ENCODE measurements at regions not wholly inside any gene's neighbourhood (a gene's known extent, or its start where the extent isn't known, plus 50 kb on each side); places are given as distances from the start of the nearest gene placed in this dataset.

DNA sequence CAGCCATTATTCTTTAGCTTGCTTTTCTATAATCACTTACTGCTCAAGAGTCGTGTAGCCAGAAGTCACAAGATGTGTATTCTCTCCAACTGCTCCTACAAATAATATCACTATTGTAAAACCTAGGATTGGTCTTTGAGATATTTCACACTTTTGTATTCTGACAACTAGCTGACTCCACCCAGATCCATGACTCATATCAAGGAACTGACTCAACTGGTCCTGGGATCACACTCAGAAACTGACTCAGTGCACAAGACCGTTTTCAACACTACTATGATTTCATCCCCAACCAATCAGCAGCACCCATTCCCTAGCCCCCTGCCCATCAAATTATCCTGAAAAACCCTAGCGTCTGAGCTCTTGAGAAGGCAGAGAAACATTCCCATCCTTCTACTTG, 56.5 kb upstream of the ORC5 start:
- no peaks in the 10 kb centered on the region for H3F3A ChIP-seq (ENCODE audit: insufficient read depth, low read depth)
- POLR2A ChIA-PET (ENCODE audit: unreplicated experiment), result no interaction called here
- H3K4me2 ChIP-seq, result no peak overlapping the region
- no TSS peak for BruUV-seq (replicated peaks)
- no peak for DNase-seq
- no peaks in the 10 kb centered on the region for H3K36me3 ChIP-seq (ENCODE audit: low read depth)
- CTCF ChIA-PET, result no interaction called here
- H3K27me3 ChIP-seq (ENCODE audit: insufficient read depth, low read depth), result peaks cover 5% of the 10 kb centered on the region; the same call in 1 of the 2 replicates
- H3K79me2 ChIP-seq (ENCODE audit: low read depth), result no peaks in the 10 kb centered on the region
- no peak for TF ChIP-seq EZH2 (IDR thresholded peaks at IDR 0.05; ENCODE audit: low read depth)
- no peak overlapping the region for H3K4me3 ChIP-seq
- H4K20me1 ChIP-seq (ENCODE audit: insufficient read depth), result no peaks in the 10 kb centered on the region
- peaks cover 3% of the 10 kb centered on the region; the same call in 1 of the 2 replicates for H3K9me3 ChIP-seq (ENCODE audit: insufficient read depth, low read depth)
- H2AFZ ChIP-seq, result no peak overlapping the region
- H3K4me1 ChIP-seq (replicated peaks; ENCODE audit: insufficient read depth), result no peaks in the 10 kb centered on the region
- H3K27ac ChIP-seq, result no peak overlapping the region
- intact Hi-C loops (cut with micrococcal nuclease; ENCODE audit: unreplicated experiment), result no loop called here
- H3K9me2 ChIP-seq (ENCODE audit: insufficient read depth), result no peaks in the 10 kb centered on the region

DNA sequence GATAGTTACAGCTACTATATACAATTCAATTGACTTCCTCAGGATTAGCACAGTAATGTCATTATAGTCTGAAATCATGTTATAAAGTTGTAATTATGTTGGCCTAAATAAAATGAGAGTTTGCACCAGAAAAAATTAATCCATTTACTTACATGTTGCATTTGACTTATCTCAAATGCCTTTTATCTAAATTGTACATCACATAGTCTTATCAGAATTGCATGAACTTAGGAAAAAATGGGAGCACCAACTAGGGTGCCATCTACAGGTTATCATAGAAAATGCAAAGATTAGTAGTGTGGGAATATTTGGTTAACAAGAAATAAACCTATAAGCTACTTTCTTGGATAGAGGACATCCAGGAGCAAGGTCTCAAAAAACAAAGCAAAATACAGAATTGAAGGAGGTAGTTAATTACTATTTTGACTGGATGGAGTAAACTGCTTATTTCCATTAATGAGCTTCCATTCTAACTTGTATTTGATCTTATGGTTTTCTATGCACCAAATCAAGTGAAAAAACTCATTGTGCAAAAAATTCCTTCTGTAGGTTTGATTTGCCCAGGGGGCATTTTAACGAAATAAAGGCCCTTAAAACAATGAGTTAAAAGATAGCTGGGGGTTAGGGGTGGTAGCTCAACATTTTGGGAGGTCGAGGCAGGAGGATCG, 60.0 kb upstream of the ORC5 start:
- no peak overlapping the region for H3K27ac ChIP-seq
- intact Hi-C loops (cut with micrococcal nuclease; ENCODE audit: unreplicated experiment), result no loop called here
- no peaks in the 10 kb centered on the region for H3K9me2 ChIP-seq (ENCODE audit: insufficient read depth)
- TF ChIP-seq EZH2 (IDR thresholded peaks at IDR 0.05; ENCODE audit: low read depth), result no peak
- TF ChIP-seq, protein P1, sequence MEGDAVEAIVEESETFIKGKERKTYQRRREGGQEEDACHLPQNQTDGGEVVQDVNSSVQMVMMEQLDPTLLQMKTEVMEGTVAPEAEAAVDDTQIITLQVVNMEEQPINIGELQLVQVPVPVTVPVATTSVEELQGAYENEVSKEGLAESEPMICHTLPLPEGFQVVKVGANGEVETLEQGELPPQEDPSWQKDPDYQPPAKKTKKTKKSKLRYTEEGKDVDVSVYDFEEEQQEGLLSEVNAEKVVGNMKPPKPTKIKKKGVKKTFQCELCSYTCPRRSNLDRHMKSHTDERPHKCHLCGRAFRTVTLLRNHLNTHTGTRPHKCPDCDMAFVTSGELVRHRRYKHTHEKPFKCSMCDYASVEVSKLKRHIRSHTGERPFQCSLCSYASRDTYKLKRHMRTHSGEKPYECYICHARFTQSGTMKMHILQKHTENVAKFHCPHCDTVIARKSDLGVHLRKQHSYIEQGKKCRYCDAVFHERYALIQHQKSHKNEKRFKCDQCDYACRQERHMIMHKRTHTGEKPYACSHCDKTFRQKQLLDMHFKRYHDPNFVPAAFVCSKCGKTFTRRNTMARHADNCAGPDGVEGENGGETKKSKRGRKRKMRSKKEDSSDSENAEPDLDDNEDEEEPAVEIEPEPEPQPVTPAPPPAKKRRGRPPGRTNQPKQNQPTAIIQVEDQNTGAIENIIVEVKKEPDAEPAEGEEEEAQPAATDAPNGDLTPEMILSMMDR (conservative IDR thresholded peaks at IDR 0.05), result peak; percentile 55
- H3K36me3 ChIP-seq (ENCODE audit: low read depth), result no peaks in the 10 kb centered on the region
- H3K4me2 ChIP-seq, result no peak overlapping the region
- H3K4me1 ChIP-seq (replicated peaks; ENCODE audit: insufficient read depth), result no peaks in the 10 kb centered on the region
- H3K4me3 ChIP-seq, result no peak overlapping the region
- no peak overlapping the region for H2AFZ ChIP-seq
- H3K9me3 ChIP-seq (ENCODE audit: insufficient read depth, low read depth), result peaks cover 3% of the 10 kb centered on the region; the same call in 1 of the 2 replicates
- no peaks in the 10 kb centered on the region for H4K20me1 ChIP-seq (ENCODE audit: insufficient read depth)
- ChIA-PET CTCF (interaction anchor here (0.6 kb wide), 1 partner anchor 708 kb away, joined by 5 read pairs; no protein-coding TSS in a partner anchor), POLR2A (ENCODE audit: unreplicated experiment) (interaction anchor here (0.6 kb wide), 2 partner anchors 946 to 959 kb away, joined by 3 to 4 read pairs; no protein-coding TSS in a partner anchor)
- no peak for DNase-seq
- H3K79me2 ChIP-seq (ENCODE audit: low read depth), result no peaks in the 10 kb centered on the region
- no peaks in the 10 kb centered on the region for H3K27me3 ChIP-seq (ENCODE audit: insufficient read depth, low read depth)
- H3F3A ChIP-seq (ENCODE audit: insufficient read depth, low read depth), result no peaks in the 10 kb centered on the region
- no TSS peak for BruUV-seq (replicated peaks)

DNA sequence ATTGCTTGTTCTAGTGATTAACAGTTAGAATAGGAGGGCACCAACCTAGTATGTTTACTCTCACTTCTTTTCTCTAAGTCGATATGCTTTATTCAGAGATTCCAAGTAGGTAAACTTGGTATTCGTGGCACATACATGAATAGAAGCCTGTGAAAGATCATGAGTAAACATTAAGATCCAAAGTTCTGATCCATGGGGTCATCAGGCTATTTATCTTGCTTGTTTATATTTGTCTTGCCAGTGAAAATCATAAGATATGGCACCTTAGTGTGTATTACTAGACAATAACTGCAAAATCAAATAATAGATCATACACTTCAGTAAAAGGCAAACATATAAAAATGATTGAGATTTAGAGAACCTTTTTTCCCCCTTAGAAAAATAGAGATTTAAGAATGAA, 56.5 kb upstream of the LHFPL3 start:
- H3K9me3 ChIP-seq (ENCODE audit: insufficient read depth, low read depth), result no peaks in the 10 kb centered on the region
- no peak for TF ChIP-seq EZH2 (IDR thresholded peaks at IDR 0.05; ENCODE audit: low read depth)
- TF ChIP-seq, protein P1 (conservative IDR thresholded peaks at IDR 0.05), result no peak
- no peaks in the 10 kb centered on the region for H3K4me1 ChIP-seq (replicated peaks; ENCODE audit: insufficient read depth)
- H3K4me3 ChIP-seq, result no peak overlapping the region
- BruUV-seq (replicated peaks), result no TSS peak
- peaks cover 8% of the 10 kb centered on the region; the same call in 1 of the 2 replicates for H3K27me3 ChIP-seq (ENCODE audit: insufficient read depth, low read depth)
- no peak for DNase-seq
- H3K27ac ChIP-seq, result no peak overlapping the region
- H2AFZ ChIP-seq, result no peak overlapping the region
- no peaks in the 10 kb centered on the region for H3K36me3 ChIP-seq (ENCODE audit: low read depth)
- H4K20me1 ChIP-seq (ENCODE audit: insufficient read depth), result no peaks in the 10 kb centered on the region
- intact Hi-C loops (cut with micrococcal nuclease; ENCODE audit: unreplicated experiment), result no loop called here
- H3K9me2 ChIP-seq (ENCODE audit: insufficient read depth), result no peaks in the 10 kb centered on the region
- no peaks in the 10 kb centered on the region for H3F3A ChIP-seq (ENCODE audit: insufficient read depth, low read depth)
- POLR2A ChIA-PET (ENCODE audit: unreplicated experiment), result no interaction called here
- no peaks in the 10 kb centered on the region for H3K79me2 ChIP-seq (ENCODE audit: low read depth)
- H3K4me2 ChIP-seq, result no peak overlapping the region
- CTCF ChIA-PET, result no interaction called here

Data from PC-9 (cell line).